GM12873 (cell line): ENCODE measurements at regions not wholly inside any gene's neighbourhood (a gene's known extent, or its start where the extent isn't known, plus 50 kb on each side); places are given as distances from the start of the nearest gene placed in this dataset.

ENCODE experiments used
- CTCF ChIP-seq: IDR thresholded peaks from 2 replicates; pipeline ENCODE4 v1.5.1; 2012; ENCODE audit warnings: low read depth, mild to moderate bottlenecking, moderate library complexity, low read length, control low read depth; ENCODE audit not compliant: insufficient read depth; ENCODE audit errors: missing control alignments

GRCh38 chr10:124245191-124245590, 151.8 kb upstream of the CHST15 start:
- TF ChIP-seq CTCF: no peak

- TF ChIP-seq CTCF: no peak
These were observed 151.0 kb upstream of the CHST15 start for GRCh38 chr10:124244256-124244877.

GRCh38 chr10:124243702-124244121, 150.3 kb upstream of the CHST15 start:
- no peak for TF ChIP-seq CTCF

- TF ChIP-seq CTCF: no peak
These were observed 149.4 kb upstream of the CHST15 start for GRCh38 chr10:124242791-124243190.

GRCh38 chr10:124242365-124242764, 149.0 kb upstream of the CHST15 start:
- no peak for TF ChIP-seq CTCF

GRCh38 chr10:124240839-124241291, 147.5 kb upstream of the CHST15 start:
- no peak for TF ChIP-seq CTCF

GRCh38 chr10:124239696-124240095, 146.3 kb upstream of the CHST15 start:
- TF ChIP-seq CTCF: no peak
